Immature natural killer cell (primary cell): ENCODE measurements at regions not wholly inside any gene's neighbourhood (a gene's known extent, or its start where the extent isn't known, plus 50 kb on each side); places are given as distances from the start of the nearest gene placed in this dataset.

Source experiments
- DNase-seq, 3 donors: peaks; one replicate each; pipeline ENCODE4 v3.0.0; 2022; ENCODE audit warnings: mixed read lengths in 1 of 3
- H3K27ac Mint-ChIP-seq, 6 donors: one replicate each; pipeline ENCODE4 v1.8.0; 2020; ENCODE audit warnings: mixed read lengths in 6 of 6, mild to moderate bottlenecking in 5 of 6, inconsistent platforms in 4 of 6, moderate library complexity in 3 of 6
- H3K27me3 Mint-ChIP-seq, 3 donors: one replicate each; pipeline ENCODE4 v1.8.0; 2020 to 2021; ENCODE audit warnings: low read depth in 3 of 3, mild to moderate bottlenecking in 3 of 3, mixed read lengths in 3 of 3, moderate library complexity in 3 of 3, inconsistent platforms in 1 of 3
- H3K36me3 Mint-ChIP-seq, 3 donors: one replicate each; pipeline ENCODE4 v1.8.0; 2020; ENCODE audit warnings: mixed read lengths in 3 of 3, inconsistent platforms in 2 of 3, mild to moderate bottlenecking in 2 of 3
- H3K4me1 Mint-ChIP-seq, 2 donors: one replicate each; pipeline ENCODE4 v1.8.0; 2020; ENCODE audit warnings: inconsistent platforms in 2 of 2, mild to moderate bottlenecking in 2 of 2, mixed read lengths in 2 of 2, moderate library complexity in 1 of 2
- H3K4me3 Mint-ChIP-seq, 5 donors: one replicate each; pipeline ENCODE4 v1.8.0; 2020; ENCODE audit warnings: mild to moderate bottlenecking in 5 of 5, mixed read lengths in 5 of 5, inconsistent platforms in 3 of 5, moderate library complexity in 3 of 5
- H3K9me3 Mint-ChIP-seq, 6 donors: one replicate each; pipeline ENCODE4 v1.8.0; 2020; ENCODE audit warnings: mild to moderate bottlenecking in 6 of 6, mixed read lengths in 6 of 6, inconsistent platforms in 4 of 6, moderate library complexity in 3 of 6

- Mint-ChIP-seq H3K4me3 (no peak overlapping the region), H3K27ac (no peak overlapping the region)
- DNase-seq = no peak
Measured at GRCh38 chr5:3742750-3743149, 147.1 kb downstream of the IRX1 start.

GRCh38 chr5:3751846-3752245, 156.2 kb downstream of the IRX1 start:
- no peaks in the 10 kb centered on the region for H3K4me1 Mint-ChIP-seq
- no peak for DNase-seq
- peaks cover 0 to 6% (median 2%) of the 10 kb centered on the region in 3 donors for H3K27me3 Mint-ChIP-seq
- no peak overlapping the region for H3K4me3 Mint-ChIP-seq
- H3K36me3 Mint-ChIP-seq = peaks cover 0 to under 1% (median under 1%) of the 10 kb centered on the region in 3 donors
- H3K27ac Mint-ChIP-seq = no peak overlapping the region
- peaks cover 0 to 12% (median 3%) of the 10 kb centered on the region in 6 donors for H3K9me3 Mint-ChIP-seq

More at GRCh38 chr5:3742750-3743149, 147.1 kb downstream of the IRX1 start:
- H3K36me3 Mint-ChIP-seq = peaks cover 0 to 6% (median 3%) of the 10 kb centered on the region in 3 donors
- peaks cover 0 to 14% (median 6%) of the 10 kb centered on the region in 6 donors for H3K9me3 Mint-ChIP-seq
- H3K27me3 Mint-ChIP-seq = no peaks in the 10 kb centered on the region
- H3K4me1 Mint-ChIP-seq = no peaks in the 10 kb centered on the region

GRCh38 chr5:3778000-3778550, 182.4 kb downstream of the IRX1 start:
- Mint-ChIP-seq H3K27me3 (peaks cover 5 to 8% (median 8%) of the 10 kb centered on the region in 3 donors), H3K27ac (no peak overlapping the region)
- no peak for DNase-seq

GRCh38 chr5:3778945-3779344, 183.3 kb downstream of the IRX1 start:
- no peak overlapping the region for H3K4me3 Mint-ChIP-seq
- peaks cover 0 to 4% (median 0%) of the 10 kb centered on the region in 6 donors for H3K9me3 Mint-ChIP-seq
- no peak overlapping the region for H3K27ac Mint-ChIP-seq
- peaks cover 5 to 8% (median 8%) of the 10 kb centered on the region in 3 donors for H3K27me3 Mint-ChIP-seq
- no peaks in the 10 kb centered on the region for H3K36me3 Mint-ChIP-seq
- no peak for DNase-seq
- H3K4me1 Mint-ChIP-seq = no peaks in the 10 kb centered on the region

More at GRCh38 chr5:3778000-3778550, 182.4 kb downstream of the IRX1 start:
- Mint-ChIP-seq H3K36me3 (no peaks in the 10 kb centered on the region), H3K9me3 (peaks cover 0 to 5% (median 0%) of the 10 kb centered on the region in 6 donors), H3K4me3 (no peak overlapping the region), H3K4me1 (no peaks in the 10 kb centered on the region)

- peaks cover 0 to 4% (median 0%) of the 10 kb centered on the region in 6 donors for H3K9me3 Mint-ChIP-seq
- H3K27ac Mint-ChIP-seq = no peak overlapping the region
- DNase-seq = no peak
- H3K4me3 Mint-ChIP-seq = no peak overlapping the region
- peaks cover 5 to 8% (median 5%) of the 10 kb centered on the region in 3 donors for H3K27me3 Mint-ChIP-seq
- no peaks in the 10 kb centered on the region for H3K36me3 Mint-ChIP-seq
- H3K4me1 Mint-ChIP-seq = no peaks in the 10 kb centered on the region
Measured at GRCh38 chr5:3780278-3780677, 184.6 kb downstream of the IRX1 start.

- no peak overlapping the region for H3K27ac Mint-ChIP-seq
- peaks cover 0 to 4% (median 0%) of the 10 kb centered on the region in 6 donors for H3K9me3 Mint-ChIP-seq
- no peak for DNase-seq
- H3K36me3 Mint-ChIP-seq = no peaks in the 10 kb centered on the region
- H3K4me1 Mint-ChIP-seq = no peaks in the 10 kb centered on the region
- H3K4me3 Mint-ChIP-seq = no peak overlapping the region
- peaks cover 5 to 8% (median 5%) of the 10 kb centered on the region in 3 donors for H3K27me3 Mint-ChIP-seq
Measured at GRCh38 chr5:3780907-3781306, 185.3 kb downstream of the IRX1 start.

- H3K4me3 Mint-ChIP-seq = no peak overlapping the region
- no peak for DNase-seq
- H3K36me3 Mint-ChIP-seq = no peaks in the 10 kb centered on the region
- H3K27ac Mint-ChIP-seq = no peak overlapping the region
- no peaks in the 10 kb centered on the region for H3K4me1 Mint-ChIP-seq
- peaks cover 0 to 6% (median 6%) of the 10 kb centered on the region in 3 donors for H3K27me3 Mint-ChIP-seq
- H3K9me3 Mint-ChIP-seq = peaks cover 0 to 6% (median 0%) of the 10 kb centered on the region in 6 donors
Measured at GRCh38 chr5:3784854-3785253, 189.2 kb downstream of the IRX1 start.

- Mint-ChIP-seq H3K27me3 (peaks cover 0 to 10% (median 6%) of the 10 kb centered on the region in 3 donors), H3K4me1 (no peaks in the 10 kb centered on the region), H3K36me3 (no peaks in the 10 kb centered on the region), H3K4me3 (no peak overlapping the region), H3K27ac (no peak overlapping the region), H3K9me3 (peaks cover 0 to 6% (median 0%) of the 10 kb centered on the region in 6 donors)
- no peak for DNase-seq
Measured at GRCh38 chr5:3786165-3786564, 190.5 kb downstream of the IRX1 start.

- H3K27ac Mint-ChIP-seq = no peak overlapping the region
Measured at GRCh38 chr5:3786891-3787430, 191.3 kb downstream of the IRX1 start.

GRCh38 chr5:3787604-3788003, 192.0 kb downstream of the IRX1 start:
- Mint-ChIP-seq H3K27ac (no peak overlapping the region), H3K9me3 (peaks cover 0 to 6% (median 0%) of the 10 kb centered on the region in 6 donors), H3K36me3 (no peaks in the 10 kb centered on the region), H3K27me3 (peaks cover 0 to 7% (median 6%) of the 10 kb centered on the region in 3 donors), H3K4me3 (no peak overlapping the region), H3K4me1 (no peaks in the 10 kb centered on the region)
- DNase-seq = no peak

More at GRCh38 chr5:3786891-3787430, 191.3 kb downstream of the IRX1 start:
- Mint-ChIP-seq H3K36me3 (no peaks in the 10 kb centered on the region), H3K4me1 (no peaks in the 10 kb centered on the region), H3K4me3 (no peak overlapping the region), H3K27me3 (peaks cover 0 to 8% (median 6%) of the 10 kb centered on the region in 3 donors), H3K9me3 (peaks cover 0 to 6% (median 0%) of the 10 kb centered on the region in 6 donors)
- no peak for DNase-seq

- peaks cover 0 to 8% (median 7%) of the 10 kb centered on the region in 3 donors for H3K27me3 Mint-ChIP-seq
- peaks cover 0 to 10% (median 2%) of the 10 kb centered on the region in 6 donors for H3K9me3 Mint-ChIP-seq
- no peak for DNase-seq
- peaks cover 0 to 5% (median 4%) of the 10 kb centered on the region in 3 donors for H3K36me3 Mint-ChIP-seq
- no peak overlapping the region for H3K4me3 Mint-ChIP-seq
- no peaks in the 10 kb centered on the region for H3K4me1 Mint-ChIP-seq
- H3K27ac Mint-ChIP-seq = no peak overlapping the region
Measured at GRCh38 chr5:3789519-3790193, 194.0 kb downstream of the IRX1 start.

- Mint-ChIP-seq H3K27me3 (peaks cover 2 to 9% (median 7%) of the 10 kb centered on the region in 3 donors), H3K36me3 (peaks cover 0 to 8% (median 5%) of the 10 kb centered on the region in 3 donors), H3K4me3 (no peak overlapping the region), H3K27ac (no peak overlapping the region), H3K4me1 (no peaks in the 10 kb centered on the region), H3K9me3 (peaks cover 0 to 13% (median 2%) of the 10 kb centered on the region in 6 donors)
- no peak for DNase-seq
Measured at GRCh38 chr5:3793162-3793561, 197.5 kb downstream of the IRX1 start.

- H3K27me3 Mint-ChIP-seq = peaks cover 2 to 5% (median 3%) of the 10 kb centered on the region in 3 donors
- no peak overlapping the region for H3K4me3 Mint-ChIP-seq
- no peak for DNase-seq
- H3K27ac Mint-ChIP-seq = no peak overlapping the region
- H3K4me1 Mint-ChIP-seq = no peaks in the 10 kb centered on the region
- peaks cover 0 to 10% (median 2%) of the 10 kb centered on the region in 6 donors for H3K9me3 Mint-ChIP-seq
- peaks cover 0 to 8% (median 5%) of the 10 kb centered on the region in 3 donors for H3K36me3 Mint-ChIP-seq
Measured at GRCh38 chr5:3794611-3795010, 199.0 kb downstream of the IRX1 start.

GRCh38 chr5:3796736-3797135, 201.1 kb downstream of the IRX1 start:
- no peaks in the 10 kb centered on the region for H3K4me1 Mint-ChIP-seq
- no peak overlapping the region for H3K4me3 Mint-ChIP-seq
- H3K27me3 Mint-ChIP-seq = peaks cover 0 to 3% (median 2%) of the 10 kb centered on the region in 3 donors
- DNase-seq = no peak
- H3K36me3 Mint-ChIP-seq = peaks cover 0 to 8% (median 5%) of the 10 kb centered on the region in 3 donors
- peaks cover 0 to 30% (median 2%) of the 10 kb centered on the region in 6 donors for H3K9me3 Mint-ChIP-seq
- peak overlapping the region in 1 of 6 donors; percentile 31 for H3K27ac Mint-ChIP-seq
